ENCODE measurements at regions not wholly inside any gene's neighbourhood (a gene's known extent, or its start where the extent isn't known, plus 50 kb on each side); places are given as distances from the start of the nearest gene placed in this dataset.

- TF ChIP-seq GATA1 (IDR thresholded peaks at IDR 0.05; ENCODE audit: low read depth, low read length) (no peak), POLR2A (IDR thresholded peaks at IDR 0.05; ENCODE audit: low read length) (no peak)
These were observed 1615.1 kb downstream of the DPP10 start for GRCh38 chr2:116057538-116057937.

All from erythroblast (primary cell).